ENCODE measurements at regions not wholly inside any gene's neighbourhood (a gene's known extent, or its start where the extent isn't known, plus 50 kb on each side); places are given as distances from the start of the nearest gene placed in this dataset.

DNA sequence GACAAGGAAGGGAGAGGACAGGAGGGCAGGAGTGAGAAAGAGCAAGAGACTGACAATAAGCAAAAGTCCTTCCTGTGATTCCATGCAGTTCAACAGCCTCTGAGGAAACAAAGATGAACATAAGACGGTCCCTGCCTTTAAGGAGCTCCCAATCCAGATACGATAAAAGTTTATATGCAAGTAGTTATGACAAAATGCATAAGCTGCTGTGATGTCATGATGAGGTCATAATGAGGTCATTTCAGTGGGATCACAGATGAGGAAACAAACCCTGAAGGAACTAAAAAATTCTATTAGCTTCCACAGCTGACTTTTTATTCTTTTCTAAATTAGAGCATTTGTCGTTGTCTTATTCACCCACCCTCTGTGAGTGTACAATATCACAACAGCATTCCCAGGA, 458.5 kb upstream of the ACVR2A start:
- Histone ChIP-seq H3K9me3 (no peaks in the 10 kb centered on the region), H3K36me3 (no peaks in the 10 kb centered on the region), H3K4me1 (peaks cover 0 to 16% (median 6%) of the 10 kb centered on the region in 4 donors), H3K4me3 (no peak overlapping the region), H3K27ac (no peak overlapping the region), H3K27me3 (no peaks in the 10 kb centered on the region)
- WGBS, 2 donors: 59 to 81% methylated on average over 3 of the region's 3 CpGs
- TF ChIP-seq CTCF (IDR thresholded peaks at IDR 0.05) (no peak), EP300 (IDR thresholded peaks at IDR 0.05) (no peak), POLR2AphosphoS5 (IDR thresholded peaks at IDR 0.05) (no peak), POLR2A (IDR thresholded peaks at IDR 0.05) (no peak)
- intact Hi-C loops (cut with DNase I): no loop called here
- DNase-seq: no peak

DNA sequence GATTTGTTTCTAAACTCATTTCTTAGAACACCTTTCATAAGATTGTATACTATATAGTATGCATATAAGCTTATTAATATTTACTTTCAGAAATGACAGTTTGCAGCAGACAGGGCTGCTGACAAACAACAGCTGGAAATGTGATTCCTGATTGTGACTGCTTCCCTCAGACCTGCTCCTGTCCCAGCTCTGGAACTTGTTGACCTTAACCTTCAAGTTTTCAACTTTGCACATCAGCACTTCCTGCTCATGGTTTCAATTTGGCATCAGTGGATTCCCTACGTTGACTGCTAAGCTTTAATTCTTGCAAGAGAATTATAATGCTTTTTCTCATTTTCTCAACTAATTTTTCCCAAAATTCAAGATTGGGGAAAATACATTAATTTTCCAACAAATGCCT, 459.2 kb upstream of the ACVR2A start:
- no peak overlapping the region for H3K27ac ChIP-seq
- DNase-seq: no peak
- peaks cover 0 to 16% (median 6%) of the 10 kb centered on the region in 4 donors for H3K4me1 ChIP-seq
- H3K36me3 ChIP-seq: no peaks in the 10 kb centered on the region
- intact Hi-C loops (cut with DNase I): no loop called here
- TF ChIP-seq EP300 (IDR thresholded peaks at IDR 0.05) (no peak), POLR2A (IDR thresholded peaks at IDR 0.05) (no peak), POLR2AphosphoS5 (IDR thresholded peaks at IDR 0.05) (no peak), CTCF (IDR thresholded peaks at IDR 0.05) (no peak)
- H3K4me3 ChIP-seq: no peak overlapping the region
- WGBS, 2 donors: 65 to 72% methylated on average over 1 of the region's 1 CpG
- H3K27me3 ChIP-seq: no peaks in the 10 kb centered on the region
- H3K9me3 ChIP-seq: no peaks in the 10 kb centered on the region

GRCh38 chr2:147384659-147385058, 460.2 kb upstream of the ACVR2A start:
- 89 to 93% methylated on average over 2 of the region's 2 CpGs for WGBS, 2 donors
- Histone ChIP-seq H3K9me3 (no peaks in the 10 kb centered on the region), H3K36me3 (no peaks in the 10 kb centered on the region), H3K4me3 (no peak overlapping the region), H3K27me3 (no peaks in the 10 kb centered on the region), H3K4me1 (peaks cover 0 to 12% (median 4%) of the 10 kb centered on the region in 4 donors), H3K27ac (no peak overlapping the region)
- intact Hi-C loops (cut with DNase I): no loop called here
- TF ChIP-seq POLR2AphosphoS5 (IDR thresholded peaks at IDR 0.05) (no peak), POLR2A (IDR thresholded peaks at IDR 0.05) (no peak), CTCF (IDR thresholded peaks at IDR 0.05) (no peak), EP300 (IDR thresholded peaks at IDR 0.05) (no peak)
- no peak for DNase-seq

GRCh38 chr2:147382322-147382948, 462.4 kb upstream of the ACVR2A start:
- no peaks in the 10 kb centered on the region for H3K9me3 ChIP-seq
- TF ChIP-seq CTCF (IDR thresholded peaks at IDR 0.05) (no peak), POLR2AphosphoS5 (IDR thresholded peaks at IDR 0.05) (no peak), POLR2A (IDR thresholded peaks at IDR 0.05) (no peak), EP300 (IDR thresholded peaks at IDR 0.05) (no peak)
- no peak overlapping the region for H3K27ac ChIP-seq
- H3K4me1 ChIP-seq: peaks cover 0 to 8% (median 0%) of the 10 kb centered on the region in 4 donors
- H3K27me3 ChIP-seq: no peaks in the 10 kb centered on the region
- intact Hi-C loops (cut with DNase I): no loop called here
- H3K4me3 ChIP-seq: no peak overlapping the region
- WGBS, 2 donors: 18 to 74% methylated on average over 3 of the region's 3 CpGs
- no peaks in the 10 kb centered on the region for H3K36me3 ChIP-seq
- no peak for DNase-seq

DNA sequence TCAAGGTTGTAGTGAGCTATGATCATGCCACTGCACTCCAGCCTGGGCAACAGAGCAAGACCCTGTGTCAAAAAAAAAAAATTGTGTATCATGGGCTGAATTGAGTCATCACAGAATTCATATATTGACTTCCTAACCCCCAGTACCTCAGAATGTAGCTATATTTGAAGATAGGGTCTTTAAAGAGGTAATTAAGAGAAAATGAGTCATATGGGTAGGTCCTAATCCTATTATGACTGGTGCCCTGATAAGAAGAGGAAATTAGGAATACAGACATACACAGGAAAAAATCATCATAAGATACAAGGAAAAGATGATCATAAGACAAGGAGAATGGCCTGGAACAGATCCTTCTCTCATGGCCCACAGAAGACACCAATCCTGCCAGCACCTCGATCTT, 466.4 kb upstream of the ACVR2A start:
- H3K27me3 ChIP-seq: no peaks in the 10 kb centered on the region
- no peak for TF ChIP-seq POLR2AphosphoS5 (IDR thresholded peaks at IDR 0.05)
- no peak for TF ChIP-seq POLR2A (IDR thresholded peaks at IDR 0.05)
- TF ChIP-seq CTCF (IDR thresholded peaks at IDR 0.05): no peak
- TF ChIP-seq EP300 (IDR thresholded peaks at IDR 0.05): no peak
- H3K36me3 ChIP-seq: no peaks in the 10 kb centered on the region
- intact Hi-C loops (cut with DNase I): loop anchor here (10.0 kb wide), 1 partner anchor 536 kb away; no protein-coding TSS in a partner anchor
- H3K9me3 ChIP-seq: no peaks in the 10 kb centered on the region
- WGBS, 2 donors: 91 to 96% methylated on average over 1 of the region's 1 CpG
- H3K27ac ChIP-seq: no peak overlapping the region
- H3K4me1 ChIP-seq: peaks cover 0 to 29% (median 12%) of the 10 kb centered on the region in 4 donors
- H3K4me3 ChIP-seq: no peak overlapping the region
- no peak for DNase-seq

Data from sigmoid colon (tissue), 6 donors.